IMR-90 (cell line): ENCODE measurements at regions not wholly inside any gene's neighbourhood (a gene's known extent, or its start where the extent isn't known, plus 50 kb on each side); places are given as distances from the start of the nearest gene placed in this dataset.

Source experiments
- ATAC-seq: fragments of 200-7000 bp; cut with Tn5 transposase; 2 replicates; pipeline ENCODE4 v1.9.1; 2020; ENCODE audit warnings: low read depth, mild to moderate bottlenecking, moderate library complexity
- BruUV-seq: library from RNA; stranded (reverse); fragments of 400-500 nt; replicated peaks from 2 replicates; lab custom pipeline; 2021; lab: Mats Ljungman, UMichigan
- CTCF ChIA-PET: fragments of 300-600 bp; formaldehyde crosslinking; extraction: SDS; loops from one replicate; lab custom pipeline; 2021; ENCODE audit warnings: antibody characterized with exemption; lab: Yijun Ruan, JAX
- POLR2A ChIA-PET: fragments of 300-600 bp; sonication (Branson Sonifier 250); formaldehyde crosslinking; loops from one replicate; lab custom pipeline; 2022; ENCODE audit warnings: antibody characterized with exemption; ENCODE audit not compliant: unreplicated experiment; lab: Charles Lee
- DNase-seq: peaks from one replicate; pipeline ENCODE4 v3.0.0; 2013
- H2AFZ ChIP-seq: replicated peaks from 2 replicates; pipeline ENCODE3; 2013; ENCODE audit warnings: low read length, mild to moderate bottlenecking; ENCODE audit not compliant: poor library complexity
- H2AK5ac ChIP-seq: 2 replicates; pipeline ENCODE4 v1.6.1; 2013; ENCODE audit warnings: low read depth, low read length, inconsistent platforms
- H2AK9ac ChIP-seq: replicated peaks from 2 replicates; pipeline ENCODE3; 2013; ENCODE audit warnings: mild to moderate bottlenecking, low read depth, low read length, moderate library complexity; ENCODE audit not compliant: poor library complexity
- H2BK120ac ChIP-seq: 2 replicates; pipeline ENCODE4 v1.6.1; 2013; ENCODE audit warnings: low read depth, low read length, inconsistent platforms
- H2BK15ac ChIP-seq: 3 replicates; pipeline ENCODE4 v1.6.1; 2013; ENCODE audit warnings: low read depth, low read length, inconsistent platforms
- H2BK20ac ChIP-seq: 2 replicates; pipeline ENCODE4 v1.6.1; 2013; ENCODE audit warnings: low read depth, mild to moderate bottlenecking, inconsistent platforms, low read length, moderate library complexity
- H2BK5ac ChIP-seq: 2 replicates; pipeline ENCODE4 v1.6.1; 2013; ENCODE audit warnings: mild to moderate bottlenecking, low read depth, low read length, inconsistent platforms; ENCODE audit not compliant: poor library complexity, severe bottlenecking
- H3K14ac ChIP-seq: replicated peaks from 2 replicates; pipeline ENCODE4 v1.6.1; 2013; ENCODE audit warnings: low read depth, low read length, inconsistent platforms
- H3K18ac ChIP-seq: 2 replicates; pipeline ENCODE4 v1.6.1; 2013; ENCODE audit warnings: low read depth, low read length, control low read depth
- H3K23ac ChIP-seq: 2 replicates; pipeline ENCODE4 v1.6.1; 2013; ENCODE audit warnings: low read depth, low read length, inconsistent platforms
- H3K27ac ChIP-seq: 2 replicates; pipeline ENCODE4 v1.5.1; 2013; ENCODE audit warnings: mild to moderate bottlenecking, control low read depth, low read length; ENCODE audit not compliant: insufficient read depth
- H3K27me3 ChIP-seq: 2 replicates; pipeline ENCODE4 v1.6.1; 2013; ENCODE audit warnings: low read length; ENCODE audit not compliant: control insufficient read depth, insufficient read depth
- H3K36me3 ChIP-seq: 2 replicates; pipeline ENCODE4 v1.6.1; 2013; ENCODE audit warnings: low read length, mixed read lengths; ENCODE audit not compliant: control insufficient read depth, insufficient read depth
- H3K4ac ChIP-seq: 2 replicates; pipeline ENCODE4 v1.6.1; 2013; ENCODE audit warnings: low read depth, low read length, inconsistent platforms
- H3K4me1 ChIP-seq: 2 replicates; pipeline ENCODE4 v1.6.1; 2013; ENCODE audit warnings: low read length, mixed read lengths; ENCODE audit not compliant: control insufficient read depth, insufficient read depth
- H3K4me2 ChIP-seq: 2 replicates; pipeline ENCODE4 v1.6.1; 2013; ENCODE audit warnings: low read depth, mild to moderate bottlenecking, control low read depth, low read length, moderate library complexity
- H3K4me3 ChIP-seq: 2 replicates; pipeline ENCODE4 v1.5.1; 2013; ENCODE audit warnings: low read depth, mild to moderate bottlenecking, control low read depth, low read length, moderate library complexity; ENCODE audit not compliant: insufficient read depth
- H3K56ac ChIP-seq: 2 replicates; pipeline ENCODE4 v1.6.1; 2013; ENCODE audit warnings: low read length, inconsistent platforms; ENCODE audit not compliant: insufficient read depth; ENCODE audit errors: extremely low read depth
- H3K79me1 ChIP-seq, 2 experiments: 2 replicates each; pipeline ENCODE4 v1.6.1; 2013; ENCODE audit warnings: low read length in 2 of 2, inconsistent platforms in 1 of 2, low read depth in 1 of 2
- H3K9ac ChIP-seq: 2 replicates; pipeline ENCODE4 v1.6.1; 2013; ENCODE audit warnings: low read depth, low read length, control low read depth
- H3K9me1 ChIP-seq: 2 replicates; pipeline ENCODE4 v1.6.1; 2013; ENCODE audit warnings: low read length, inconsistent platforms; ENCODE audit not compliant: insufficient read depth
- H3K9me3 ChIP-seq: 2 replicates; pipeline ENCODE4 v1.6.1; 2013; ENCODE audit warnings: low read length; ENCODE audit not compliant: control insufficient read depth, insufficient read depth
- H4K20me1 ChIP-seq: 2 replicates; pipeline ENCODE4 v1.6.1; 2013; ENCODE audit warnings: low read length, inconsistent platforms; ENCODE audit not compliant: insufficient read depth
- H4K5ac ChIP-seq: 2 replicates; pipeline ENCODE4 v1.6.1; 2013; ENCODE audit warnings: mild to moderate bottlenecking, low read depth, low read length, control low read depth
- H4K8ac ChIP-seq, 2 experiments: 2 replicates each; pipeline ENCODE4 v1.6.1; 2013; ENCODE audit warnings: low read depth in 2 of 2, low read length in 2 of 2, control low read depth in 1 of 2, inconsistent platforms in 1 of 2
- H4K91ac ChIP-seq: 2 replicates; pipeline ENCODE4 v1.6.1; 2013; ENCODE audit warnings: low read depth, low read length, inconsistent platforms; ENCODE audit not compliant: insufficient read depth
- CEBPB ChIP-seq: IDR thresholded peaks from 2 replicates; pipeline ENCODE4 v1.6.1; 2012; ENCODE audit warnings: low read depth, low read length, improper control_type of control experiment
- CHD1 ChIP-seq: IDR thresholded peaks from 2 replicates; pipeline ENCODE4 v1.6.1; 2012; ENCODE audit warnings: low read depth, low read length, improper control_type of control experiment
- FOS ChIP-seq: fragments of 150-350 bp; IDR thresholded peaks from 2 replicates; pipeline ENCODE4 v1.6.1; 2016; ENCODE audit warnings: low read depth, low read length
- MAFK ChIP-seq: IDR thresholded peaks from 2 replicates; pipeline ENCODE4 v1.6.1; 2012; ENCODE audit warnings: low read depth, low read length, improper control_type of control experiment
- MXI1 ChIP-seq: IDR thresholded peaks from 2 replicates; pipeline ENCODE4 v1.6.1; 2012; ENCODE audit warnings: low read depth, mild to moderate bottlenecking, low read length, moderate library complexity, borderline replicate concordance
- NFE2L2 ChIP-seq: fragments of 150-350 bp; IDR thresholded peaks from 2 replicates; pipeline ENCODE4 v1.6.1; 2016; ENCODE audit warnings: low read depth, mild to moderate bottlenecking, low read length
- RAD21 ChIP-seq: IDR thresholded peaks from 2 replicates; pipeline ENCODE4 v1.6.1; 2012; ENCODE audit warnings: low read length, improper control_type of control experiment
- RCOR1 ChIP-seq: IDR thresholded peaks from 2 replicates; pipeline ENCODE4 v1.6.1; 2012; ENCODE audit warnings: mild to moderate bottlenecking, low read length, improper control_type of control experiment; ENCODE audit not compliant: insufficient replicate concordance
- RFX5 ChIP-seq: IDR thresholded peaks from 2 replicates; pipeline ENCODE4 v1.8.0; 2012; ENCODE audit warnings: low read depth, mild to moderate bottlenecking, low read length, moderate library complexity
- WGBS, 2 experiments: methylation state at CpG; one replicate each; pipeline versions ENCODE4 v1.1.5 to v1.1.7; 2013; ENCODE audit warnings: missing lambda C conversion rate in 2 of 2; ENCODE audit not compliant: insufficient read length in 1 of 2; ENCODE audit errors: extremely low coverage in 2 of 2; 5-methylcytosine and 5-hydroxymethylcytosine counted together
- dilution Hi-C: fragments of 300-500 bp; cut with HindIII; formaldehyde crosslinking; loops from one replicate; pipeline ENCODE4 v1.14.3; 2018; ENCODE audit warnings: low sequenced_read_pairs; ENCODE audit not compliant: unreplicated experiment
- in situ Hi-C: fragments of 300-500 bp; cut with MboI; formaldehyde crosslinking; loops from 3 replicates; pipeline ENCODE4 v1.14.3; 2019; ENCODE audit warnings: low sequenced_read_pairs, inconsistent platforms, mixed read lengths
- intact Hi-C: fragments of 100-400 bp; cut with micrococcal nuclease; formaldehyde crosslinking; loops from 2 replicates; pipeline ENCODE4 v1.10.0; 2022
- TF ChIP-seq, protein P1 (sequence below): fragments of 150-350 bp; IDR thresholded peaks from 2 replicates; pipeline ENCODE4 v1.6.1; 2017; ENCODE audit warnings: mild to moderate bottlenecking, antibody characterized with exemption, low read length, low read depth
- TF ChIP-seq, protein P2 (sequence below): fragments of 150-350 bp; IDR thresholded peaks from 2 replicates; pipeline ENCODE4 v1.6.1; 2016; ENCODE audit warnings: low read depth, mild to moderate bottlenecking, low read length, moderate library complexity, borderline replicate concordance
- TF ChIP-seq, protein P3 (sequence below): conservative IDR thresholded peaks from 2 replicates; pipeline ENCODE4 v1.5.1; 2012; ENCODE audit warnings: mild to moderate bottlenecking, low read depth, low read length, improper control_type of control experiment

DNA sequence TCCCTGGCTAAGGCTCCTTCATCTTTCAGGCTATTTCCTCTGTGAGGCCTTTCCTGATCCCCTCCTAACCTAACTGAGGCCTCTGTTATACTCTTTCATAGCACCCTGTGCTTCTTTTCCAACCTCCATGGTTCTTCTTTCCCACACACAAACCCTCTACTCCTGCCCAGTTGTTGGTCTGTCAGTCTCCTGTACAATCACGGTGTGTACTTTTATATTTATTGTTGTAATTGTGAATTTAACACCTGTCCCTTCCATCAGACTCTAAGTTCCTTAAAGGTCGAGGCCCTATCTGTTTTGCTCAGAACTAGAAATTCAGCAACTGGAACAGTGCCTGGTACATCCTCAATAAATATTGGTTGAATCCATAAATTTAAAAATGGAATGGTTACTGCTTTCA is 100.2 kb upstream of the KCNE2 start:
- Histone ChIP-seq H3K9me1 (no peaks in the 10 kb centered on the region), H2AK9ac (no peak overlapping the region), H2BK120ac (no peak overlapping the region), H2BK15ac (no peak overlapping the region), H4K20me1 (no peaks in the 10 kb centered on the region), H4K91ac (no peak overlapping the region), H3K14ac (no peak overlapping the region), H3K4me2 (no peak overlapping the region), H3K4me3 (no peak overlapping the region), H3K27ac (no peak overlapping the region), H3K4me1 (no peaks in the 10 kb centered on the region), H3K27me3 (peaks cover 47% of the 10 kb centered on the region), H3K23ac (no peak overlapping the region), H3K9ac (no peak overlapping the region), H3K4ac (no peak overlapping the region), H3K56ac (no peak overlapping the region), H4K8ac (no peak overlapping the region), H2BK20ac (no peak overlapping the region), H4K5ac (no peak overlapping the region), H3K79me1 (no peaks in the 10 kb centered on the region), H3K18ac (no peak overlapping the region), H2AFZ (no peak overlapping the region), H2BK5ac (no peak overlapping the region), H3K9me3 (peaks cover 7% of the 10 kb centered on the region), H2AK5ac (no peak overlapping the region), H3K36me3 (no peaks in the 10 kb centered on the region)
- no CpG with 5 or more reads among the region's 2 CpGs for WGBS, 2 experiments
- TF ChIP-seq, protein P1, sequence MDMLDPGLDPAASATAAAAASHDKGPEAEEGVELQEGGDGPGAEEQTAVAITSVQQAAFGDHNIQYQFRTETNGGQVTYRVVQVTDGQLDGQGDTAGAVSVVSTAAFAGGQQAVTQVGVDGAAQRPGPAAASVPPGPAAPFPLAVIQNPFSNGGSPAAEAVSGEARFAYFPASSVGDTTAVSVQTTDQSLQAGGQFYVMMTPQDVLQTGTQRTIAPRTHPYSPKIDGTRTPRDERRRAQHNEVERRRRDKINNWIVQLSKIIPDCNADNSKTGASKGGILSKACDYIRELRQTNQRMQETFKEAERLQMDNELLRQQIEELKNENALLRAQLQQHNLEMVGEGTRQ: no peak
- TF ChIP-seq FOS (no peak), RCOR1 (no peak), CHD1 (no peak), RFX5 (no peak), MAFK (no peak), NFE2L2 (no peak), RAD21 (no peak), MXI1 (no peak), CEBPB (no peak)
- TF ChIP-seq, protein P2, sequence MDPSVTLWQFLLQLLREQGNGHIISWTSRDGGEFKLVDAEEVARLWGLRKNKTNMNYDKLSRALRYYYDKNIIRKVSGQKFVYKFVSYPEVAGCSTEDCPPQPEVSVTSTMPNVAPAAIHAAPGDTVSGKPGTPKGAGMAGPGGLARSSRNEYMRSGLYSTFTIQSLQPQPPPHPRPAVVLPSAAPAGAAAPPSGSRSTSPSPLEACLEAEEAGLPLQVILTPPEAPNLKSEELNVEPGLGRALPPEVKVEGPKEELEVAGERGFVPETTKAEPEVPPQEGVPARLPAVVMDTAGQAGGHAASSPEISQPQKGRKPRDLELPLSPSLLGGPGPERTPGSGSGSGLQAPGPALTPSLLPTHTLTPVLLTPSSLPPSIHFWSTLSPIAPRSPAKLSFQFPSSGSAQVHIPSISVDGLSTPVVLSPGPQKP: no peak
- TF ChIP-seq, protein P3, sequence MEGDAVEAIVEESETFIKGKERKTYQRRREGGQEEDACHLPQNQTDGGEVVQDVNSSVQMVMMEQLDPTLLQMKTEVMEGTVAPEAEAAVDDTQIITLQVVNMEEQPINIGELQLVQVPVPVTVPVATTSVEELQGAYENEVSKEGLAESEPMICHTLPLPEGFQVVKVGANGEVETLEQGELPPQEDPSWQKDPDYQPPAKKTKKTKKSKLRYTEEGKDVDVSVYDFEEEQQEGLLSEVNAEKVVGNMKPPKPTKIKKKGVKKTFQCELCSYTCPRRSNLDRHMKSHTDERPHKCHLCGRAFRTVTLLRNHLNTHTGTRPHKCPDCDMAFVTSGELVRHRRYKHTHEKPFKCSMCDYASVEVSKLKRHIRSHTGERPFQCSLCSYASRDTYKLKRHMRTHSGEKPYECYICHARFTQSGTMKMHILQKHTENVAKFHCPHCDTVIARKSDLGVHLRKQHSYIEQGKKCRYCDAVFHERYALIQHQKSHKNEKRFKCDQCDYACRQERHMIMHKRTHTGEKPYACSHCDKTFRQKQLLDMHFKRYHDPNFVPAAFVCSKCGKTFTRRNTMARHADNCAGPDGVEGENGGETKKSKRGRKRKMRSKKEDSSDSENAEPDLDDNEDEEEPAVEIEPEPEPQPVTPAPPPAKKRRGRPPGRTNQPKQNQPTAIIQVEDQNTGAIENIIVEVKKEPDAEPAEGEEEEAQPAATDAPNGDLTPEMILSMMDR: no peak
- ChIA-PET POLR2A (no interaction called here), CTCF (no interaction called here)
- DNase-seq (no peak), ATAC-seq (no peak)
- BruUV-seq: no TSS peak
- dilution Hi-C loops (no loop called here), in situ Hi-C loops (no loop called here), intact Hi-C loops (no loop called here)
